Upper lobe of left lung (tissue), 6 donors: ENCODE measurements at regions not wholly inside any gene's neighbourhood (a gene's known extent, or its start where the extent isn't known, plus 50 kb on each side); places are given as distances from the start of the nearest gene placed in this dataset.
"Not testable (repeated sequence)": the region's sequence is repeated elsewhere in the genome, so short reads cannot be mapped to it uniquely, and the experiment has no call there.

Experiments
- ATAC-seq, 2 donors: fragments of 200-7000 bp; cut with Tn5 transposase; one replicate each; pipeline ENCODE4 v1.9.1; 2022; ENCODE audit warnings: mild to moderate bottlenecking in 2 of 2, moderate library complexity in 2 of 2; ENCODE audit not compliant: low FRiP score in 2 of 2
- DNase-seq, 2 donors: peaks; one replicate each; pipeline ENCODE4 v3.0.0-alpha.2; 2019 to 2020
- H3K27ac ChIP-seq, 4 donors: fragments of 200-600 bp; sonication (generic); one replicate each; pipeline ENCODE4 v1.5.1; 2016 to 2019
- H3K27me3 ChIP-seq, 4 donors: fragments of 200-600 bp; sonication (generic); one replicate each; pipeline ENCODE4 v1.5.1; 2017 to 2019
- H3K36me3 ChIP-seq, 4 donors: fragments of 200-600 bp; sonication (generic); one replicate each; pipeline ENCODE4 v1.5.1; 2016 to 2019
- H3K4me1 ChIP-seq, 4 donors: fragments of 200-600 bp; sonication (generic); one replicate each; pipeline ENCODE4 v1.5.1; 2018 to 2019
- H3K4me3 ChIP-seq, 4 donors: fragments of 200-600 bp; sonication (generic); one replicate each; pipeline ENCODE4 v1.5.1; 2017 to 2019; ENCODE audit warnings: mild to moderate bottlenecking in 2 of 4, moderate library complexity in 1 of 4
- H3K9me3 ChIP-seq, 4 donors: fragments of 200-600 bp; sonication (generic); one replicate each; pipeline ENCODE4 v1.5.1; 2018 to 2019
- EP300 ChIP-seq, 4 donors: sonication (generic); formaldehyde crosslinking; IDR thresholded peaks; one replicate each; pipeline ENCODE4 v1.5.1; 2017; ENCODE audit warnings: antibody characterized with exemption in 4 of 4, control low read depth in 2 of 4
- WGBS, 2 donors: methylation state at CpG; one replicate each; pipeline ENCODE4 v1.1.5; 2017 to 2018; 5-methylcytosine and 5-hydroxymethylcytosine counted together
- donor health status: DM: no; HTN: no; CAD: no; lungs with moderate emphysema.
- donor health status: DM: no; HTN: yes; CAD: no; lungs with severe emphysema.

- WGBS, 2 donors, result 58 to 72% methylated on average over 1 of the region's 1 CpG
- not testable (repeated sequence) for H3K27me3 ChIP-seq, DNase-seq, H3K27ac ChIP-seq, H3K4me3 ChIP-seq, H3K4me1 ChIP-seq, H3K9me3 ChIP-seq, H3K36me3 ChIP-seq
- ATAC-seq, result peak in 1 of 2 donors; percentile 41
Measured at GRCh38 chr9:42239445-42240260, 56.2 kb downstream of the SPATA31A6 start.

- not testable (repeated sequence) for H3K9me3 ChIP-seq, H3K4me1 ChIP-seq, ATAC-seq, H3K36me3 ChIP-seq, H3K27me3 ChIP-seq, H3K27ac ChIP-seq, H3K4me3 ChIP-seq, DNase-seq
- 9 to 19% methylated on average over 1 of the region's 1 CpG for WGBS, 2 donors
Measured at GRCh38 chr9:42240261-42240579, 56.8 kb downstream of the SPATA31A6 start.

GRCh38 chr9:42243211-42243610, 59.8 kb downstream of the SPATA31A6 start:
- not testable (repeated sequence) for H3K27ac ChIP-seq, ATAC-seq, H3K36me3 ChIP-seq, DNase-seq, H3K9me3 ChIP-seq, H3K27me3 ChIP-seq, H3K4me3 ChIP-seq, H3K4me1 ChIP-seq
- 87 to 93% methylated on average over 2 of the region's 2 CpGs for WGBS, 2 donors

GRCh38 chr9:42243822-42244221, 60.4 kb downstream of the SPATA31A6 start:
- WGBS, 2 donors, result 75 to 77% methylated on average over 3 of the region's 3 CpGs
- not testable (repeated sequence) for DNase-seq, H3K4me1 ChIP-seq, ATAC-seq, H3K9me3 ChIP-seq, H3K36me3 ChIP-seq, H3K4me3 ChIP-seq, H3K27me3 ChIP-seq, H3K27ac ChIP-seq

- not testable (repeated sequence) for H3K27me3 ChIP-seq, H3K27ac ChIP-seq, H3K4me1 ChIP-seq, ATAC-seq, DNase-seq, H3K9me3 ChIP-seq, H3K36me3 ChIP-seq, H3K4me3 ChIP-seq
- WGBS, 2 donors, result 48 to 54% methylated on average over 6 of the region's 6 CpGs
Measured at GRCh38 chr9:42268729-42269128, 85.3 kb downstream of the SPATA31A6 start.

- H3K4me3 ChIP-seq, H3K27me3 ChIP-seq, ATAC-seq, H3K27ac ChIP-seq, DNase-seq, H3K4me1 ChIP-seq, H3K36me3 ChIP-seq, H3K9me3 ChIP-seq: not testable (repeated sequence)
- 86 to 87% methylated on average over 11 of the region's 11 CpGs for WGBS, 2 donors
Measured at GRCh38 chr9:42269171-42269570, 85.7 kb downstream of the SPATA31A6 start.

- not testable (repeated sequence) for H3K27ac ChIP-seq, H3K27me3 ChIP-seq, DNase-seq, ATAC-seq, H3K4me3 ChIP-seq, H3K36me3 ChIP-seq, H3K4me1 ChIP-seq, H3K9me3 ChIP-seq
- 80 to 97% methylated on average over 1 of the region's 1 CpG for WGBS, 2 donors
Measured at GRCh38 chr9:42273191-42273590, 89.7 kb downstream of the SPATA31A6 start.

GRCh38 chr9:42275141-42275540, 91.7 kb downstream of the SPATA31A6 start:
- TF ChIP-seq EP300 (IDR thresholded peaks at IDR 0.05), result no peak
- WGBS, 2 donors, result 83 to 86% methylated on average over 9 of the region's 9 CpGs
- DNase-seq (no peak), ATAC-seq (no peak)
- Histone ChIP-seq H3K27me3 (no peaks in the 10 kb centered on the region), H3K9me3 (no peaks in the 10 kb centered on the region), H3K27ac (no peak overlapping the region), H3K4me3 (no peak overlapping the region), H3K4me1 (no peaks in the 10 kb centered on the region), H3K36me3 (no peaks in the 10 kb centered on the region)

- not testable (repeated sequence) for H3K27ac ChIP-seq, H3K27me3 ChIP-seq, H3K4me3 ChIP-seq, H3K36me3 ChIP-seq, H3K9me3 ChIP-seq, ATAC-seq, H3K4me1 ChIP-seq, DNase-seq
- WGBS, 2 donors, result 80 to 81% methylated on average over 7 of the region's 7 CpGs
Measured at GRCh38 chr9:42282531-42283178, 99.2 kb downstream of the SPATA31A6 start.

GRCh38 chr9:42283179-42283543, 99.7 kb downstream of the SPATA31A6 start:
- H3K4me1 ChIP-seq, H3K27ac ChIP-seq, ATAC-seq, H3K4me3 ChIP-seq, DNase-seq, H3K36me3 ChIP-seq, H3K9me3 ChIP-seq, H3K27me3 ChIP-seq: not testable (repeated sequence)
- whole genome bisulfite sequencing, 2 donors, result 77 to 85% methylated on average over 2 of the region's 2 CpGs

- H3K27ac ChIP-seq, H3K4me3 ChIP-seq, H3K27me3 ChIP-seq, H3K4me1 ChIP-seq, ATAC-seq, H3K36me3 ChIP-seq, H3K9me3 ChIP-seq, DNase-seq: not testable (repeated sequence)
- 77 to 85% methylated on average over 7 of the region's 7 CpGs for WGBS, 2 donors
Measured at GRCh38 chr9:42286145-42286845, 102.8 kb downstream of the SPATA31A6 start.

- H3K36me3 ChIP-seq, H3K9me3 ChIP-seq, H3K4me3 ChIP-seq, H3K27ac ChIP-seq, H3K27me3 ChIP-seq, H3K4me1 ChIP-seq: not testable (repeated sequence)
- ATAC-seq (peak; percentile 14 to 58), DNase-seq (peak in 1 of 2 donors; percentile 68)
- 87 to 90% methylated on average over 35 to 40 of the region's 51 CpGs for WGBS, 2 donors
Measured at GRCh38 chr9:42288002-42288864, 104.8 kb downstream of the SPATA31A6 start.
